HCT116 (cell line): ENCODE measurements at regions not wholly inside any gene's neighbourhood (a gene's known extent, or its start where the extent isn't known, plus 50 kb on each side); places are given as distances from the start of the nearest gene placed in this dataset.

ENCODE experiments used
- ATAC-seq: fragments of 200-7000 bp; cut with Tn5 transposase; 2 replicates; pipeline ENCODE4 v1.9.1; 2020; ENCODE audit warnings: mild to moderate bottlenecking, moderate library complexity
- BruUV-seq: library from RNA; stranded (reverse); fragments of 400-500 nt; replicated peaks from 2 replicates; lab custom pipeline; 2021; lab: Mats Ljungman, UMichigan
- CTCF ChIA-PET: fragments of 300-600 bp; sonication (Branson Sonifier 250); formaldehyde crosslinking; loops from one replicate; lab custom pipeline; 2021; ENCODE audit warnings: antibody characterized with exemption; lab: Charles Lee
- POLR2A ChIA-PET: fragments of 300-600, 350-600 bp; sonication (Branson Sonifier 250); formaldehyde crosslinking; loops from one replicate; lab custom pipeline; 2021; ENCODE audit warnings: antibody characterized with exemption; lab: Charles Lee
- RAD21 ChIA-PET, 2 experiments: fragments of 300-600 bp; sonication (Branson Sonifier 250); formaldehyde crosslinking; loops; one replicate each; lab custom pipeline; 2023; ENCODE audit warnings: low total read pairs in 2 of 2; ENCODE audit not compliant: uncharacterized antibody in 2 of 2, unreplicated experiment in 2 of 2, low non-redundant PET in 1 of 2; lab: Charles Lee
- DNase-seq: peaks from one replicate; pipeline ENCODE4 v3.0.0-alpha.2; 2010; ENCODE audit warnings: low read depth, low spot score
- H2AFZ ChIP-seq: fragments of 200-600 bp; shearing (Covaris generic), sonication (generic); 2 replicates; pipeline ENCODE4 v1.6.1; 2017; ENCODE audit warnings: low read depth, mixed run types, mixed read lengths, antibody characterized with exemption, low read length; ENCODE audit not compliant: poor library complexity, severe bottlenecking
- H3K27ac ChIP-seq: 2 replicates; pipeline ENCODE4 v1.5.1; 2012; ENCODE audit warnings: low read depth, low read length
- H3K27me3 ChIP-seq: fragments of 200-600 bp; sonication (generic); 2 replicates; pipeline ENCODE4 v1.6.1; 2016; ENCODE audit warnings: mixed run types, low read length, mixed read lengths; ENCODE audit not compliant: insufficient read depth
- H3K36me3 ChIP-seq, 2 experiments: fragments of 200-500 bp in 1 of 2; fragments of 200-600 bp in 1 of 2; sonication (Bioruptor generic) in 1 of 2; sonication (generic) in 1 of 2; 2 replicates each; pipeline versions ENCODE4 v1.5.1 to v1.6.1; 2014 to 2016; ENCODE audit warnings: low read length in 2 of 2, inconsistent platforms in 1 of 2, mixed read lengths in 1 of 2, mixed run types in 1 of 2; ENCODE audit not compliant: insufficient read depth in 2 of 2, control insufficient read depth in 1 of 2
- H3K4me1 ChIP-seq, 2 experiments: fragments of 200-600 bp in 1 of 2; sonication (generic) in 1 of 2; 2 replicates each; pipeline versions ENCODE4 v1.5.1 to v1.6.1; 2012 to 2017; ENCODE audit warnings: low read length in 2 of 2, inconsistent platforms in 1 of 2, mild to moderate bottlenecking in 1 of 2, mixed read lengths in 1 of 2, mixed run types in 1 of 2, moderate library complexity in 1 of 2; ENCODE audit not compliant: insufficient read depth in 2 of 2, control insufficient read depth in 1 of 2
- H3K4me2 ChIP-seq: fragments of 200-600 bp; sonication (generic); 2 replicates; pipeline ENCODE4 v1.6.1; 2017; ENCODE audit warnings: mixed run types, low read length, mixed read lengths
- H3K4me3 ChIP-seq, 2 experiments: fragments of 200-600 bp in 1 of 2; sonication (generic) in 1 of 2; replicated peaks in 1 of 2; 2 replicates each; pipeline ENCODE4 v1.5.1; 2011 to 2016; ENCODE audit warnings: low read length in 2 of 2, control low read depth in 1 of 2, low read depth in 1 of 2, mild to moderate bottlenecking in 1 of 2, mixed read lengths in 1 of 2, mixed run types in 1 of 2
- H3K79me2 ChIP-seq: fragments of 200-600 bp; sonication (generic); 2 replicates; pipeline ENCODE4 v1.6.1; 2017; ENCODE audit warnings: mild to moderate bottlenecking, mixed run types, low read length, moderate library complexity, mixed read lengths; ENCODE audit not compliant: insufficient read depth
- H3K9ac ChIP-seq: fragments of 200-600 bp; sonication (generic); 2 replicates; pipeline ENCODE4 v1.6.1; 2016; ENCODE audit warnings: low read length, mixed read lengths
- H3K9me2 ChIP-seq: fragments of 200-600 bp; sonication (generic), shearing (Covaris generic); 2 replicates; pipeline ENCODE4 v1.6.1; 2017; ENCODE audit warnings: mixed run types, mild to moderate bottlenecking, moderate library complexity; ENCODE audit not compliant: insufficient read depth
- H3K9me3 ChIP-seq, 2 experiments: fragments of 200-500 bp in 1 of 2; fragments of 200-600 bp in 1 of 2; sonication (Bioruptor generic) in 1 of 2; sonication (generic) in 1 of 2; 2 replicates each; pipeline ENCODE4 v1.6.1; 2014 to 2017; ENCODE audit warnings: low read length in 2 of 2, mixed read lengths in 2 of 2, inconsistent platforms in 1 of 2, low read depth in 1 of 2, mild to moderate bottlenecking in 1 of 2, mixed run types in 1 of 2, moderate library complexity in 1 of 2; ENCODE audit not compliant: control insufficient read depth in 1 of 2, insufficient read depth in 1 of 2
- H4K20me1 ChIP-seq: fragments of 200-600 bp; sonication (generic), shearing (Covaris generic); 2 replicates; pipeline ENCODE4 v1.6.1; 2017; ENCODE audit warnings: mixed run types, mild to moderate bottlenecking, moderate library complexity; ENCODE audit not compliant: insufficient read depth
- ATF3 ChIP-seq: IDR thresholded peaks from 2 replicates; pipeline ENCODE4 v1.6.1; 2012
- CEBPB ChIP-seq: IDR thresholded peaks from 2 replicates; pipeline ENCODE4 v1.6.1; 2012; ENCODE audit warnings: low read depth
- CTCF ChIP-seq, 3 experiments: fragments of 200-600 bp in 1 of 3; sonication (generic) in 1 of 3; IDR thresholded peaks in 2 of 3; conservative IDR thresholded peaks in 1 of 3; 2 replicates each; pipeline ENCODE4 v1.5.1; 2012 to 2017; ENCODE audit warnings: low read depth in 2 of 3, low read length in 2 of 3, antibody characterized with exemption in 1 of 3, borderline replicate concordance in 1 of 3, control low read depth in 1 of 3, mild to moderate bottlenecking in 1 of 3, mixed read lengths in 1 of 3, mixed run types in 1 of 3, moderate library complexity in 1 of 3; ENCODE audit not compliant: insufficient read depth in 1 of 3
- EGR1 ChIP-seq: IDR thresholded peaks from 2 replicates; pipeline ENCODE4 v1.6.1; 2012; ENCODE audit warnings: low read depth
- ELF1 ChIP-seq: IDR thresholded peaks from 2 replicates; pipeline ENCODE4 v1.6.1; 2012; ENCODE audit warnings: low read depth, borderline replicate concordance
- EZH2phosphoT487 ChIP-seq: fragments of 200-600 bp; IDR thresholded peaks from 2 replicates; pipeline ENCODE4 v1.6.1; 2018; ENCODE audit warnings: antibody characterized with exemption, borderline replicate concordance
- FOSL1 ChIP-seq: IDR thresholded peaks from 2 replicates; pipeline ENCODE4 v1.6.1; 2012; ENCODE audit warnings: low read depth
- JUND ChIP-seq: IDR thresholded peaks from 2 replicates; pipeline ENCODE4 v1.6.1; 2012
- POLR2A ChIP-seq: IDR thresholded peaks from 2 replicates; pipeline ENCODE4 v1.7.0; 2011; ENCODE audit warnings: borderline replicate concordance; ENCODE audit not compliant: insufficient read depth, insufficient read length; ENCODE audit errors: extremely low read depth
- REST ChIP-seq: IDR thresholded peaks from 2 replicates; pipeline ENCODE4 v1.6.1; 2012; ENCODE audit warnings: low read depth
- SRF ChIP-seq: IDR thresholded peaks from 2 replicates; pipeline ENCODE4 v1.6.1; 2012; ENCODE audit warnings: low read depth
- YY1 ChIP-seq: IDR thresholded peaks from 2 replicates; pipeline ENCODE4 v1.6.1; 2011; ENCODE audit warnings: low read length, low read depth, moderate library complexity, mild to moderate bottlenecking; ENCODE audit not compliant: insufficient replicate concordance; ENCODE audit errors: extremely low read depth
- ZNF274 ChIP-seq: fragments of 200-500 bp; sonication (Bioruptor generic); IDR thresholded peaks from 2 replicates; pipeline ENCODE4 v1.6.1; 2014; ENCODE audit warnings: mild to moderate bottlenecking, low read depth, low read length, inconsistent platforms
- intact Hi-C: fragments of 100-400 bp; cut with micrococcal nuclease; formaldehyde crosslinking; loops from 2 replicates; pipeline ENCODE4 v1.10.0; 2022

- Histone ChIP-seq H3K27ac (no peak overlapping the region), H3K4me3 (no peak overlapping the region), H3K79me2 (no peaks in the 10 kb centered on the region), H3K9ac (no peak overlapping the region), H2AFZ (no peak overlapping the region), H3K27me3 (no peaks in the 10 kb centered on the region), H3K9me2 (no peaks in the 10 kb centered on the region), H4K20me1 (no peaks in the 10 kb centered on the region; the same call in 1 of the 2 replicates), H3K9me3 (peaks cover 3 to 21% of the 10 kb centered on the region in 2 experiments; a peak in 1 of 4 replicates), H3K4me2 (no peak overlapping the region), H3K36me3 (no peaks in the 10 kb centered on the region), H3K4me1 (no peaks in the 10 kb centered on the region)
- ChIA-PET POLR2A (no interaction called here), CTCF (no interaction called here), RAD21 (no interaction called here)
- DNase-seq, result no peak
- TF ChIP-seq EGR1, result no peak
- no peak for TF ChIP-seq FOSL1
- no peak for TF ChIP-seq YY1
- no peak for TF ChIP-seq ELF1
- TF ChIP-seq SRF, result no peak
- no peak for TF ChIP-seq CEBPB
- ATAC-seq, result no peak
- intact Hi-C loops, result no loop called here
- no TSS peak for BruUV-seq
Observed at GRCh38 chr14:29232153-29232552, 465.6 kb downstream of the FOXG1 start.

GRCh38 chr14:29232711-29233110 is 466.1 kb downstream of the FOXG1 start:
- H2AFZ ChIP-seq, result no peak overlapping the region
- no peak overlapping the region for H3K9ac ChIP-seq
- no peaks in the 10 kb centered on the region for H3K27me3 ChIP-seq
- no peaks in the 10 kb centered on the region for H3K36me3 ChIP-seq
- no peak overlapping the region for H3K4me3 ChIP-seq
- no peaks in the 10 kb centered on the region; the same call in 1 of the 2 replicates for H4K20me1 ChIP-seq
- ChIA-PET CTCF (no interaction called here), RAD21 (no interaction called here), POLR2A (no interaction called here)
- H3K27ac ChIP-seq, result no peak overlapping the region
- H3K4me2 ChIP-seq, result no peak overlapping the region
- H3K79me2 ChIP-seq, result no peaks in the 10 kb centered on the region
- no TSS peak for BruUV-seq
- H3K4me1 ChIP-seq, result no peaks in the 10 kb centered on the region
- no peak for ATAC-seq
- peaks cover 3 to 26% of the 10 kb centered on the region in 2 experiments; a peak in 1 of 4 replicates for H3K9me3 ChIP-seq
- intact Hi-C loops, result no loop called here
- H3K9me2 ChIP-seq, result no peaks in the 10 kb centered on the region
- no peak for DNase-seq
- TF ChIP-seq CTCF (IDR thresholded peaks at IDR 0.05 in 2 of 3, conservative IDR thresholded peaks at IDR 0.05 in 1 of 3; ENCODE audit: borderline replicate concordance in 1 of 3, insufficient read depth in 1 of 3, low read depth in 2 of 3, low read length in 2 of 3) (no peak), REST (no peak), FOSL1 (no peak), ZNF274 (no peak), SRF (no peak), EZH2phosphoT487 (no peak), JUND (no peak), CEBPB (no peak), ATF3 (no peak), YY1 (no peak), POLR2A (no peak)
